ENCODE measurements at regions not wholly inside any gene's neighbourhood (a gene's known extent, or its start where the extent isn't known, plus 50 kb on each side); places are given as distances from the start of the nearest gene placed in this dataset.

GRCh38 chr19:29093553-29093908, 119.4 kb downstream of the UQCRFS1 start:
- DNase-seq = no peak

DNA sequence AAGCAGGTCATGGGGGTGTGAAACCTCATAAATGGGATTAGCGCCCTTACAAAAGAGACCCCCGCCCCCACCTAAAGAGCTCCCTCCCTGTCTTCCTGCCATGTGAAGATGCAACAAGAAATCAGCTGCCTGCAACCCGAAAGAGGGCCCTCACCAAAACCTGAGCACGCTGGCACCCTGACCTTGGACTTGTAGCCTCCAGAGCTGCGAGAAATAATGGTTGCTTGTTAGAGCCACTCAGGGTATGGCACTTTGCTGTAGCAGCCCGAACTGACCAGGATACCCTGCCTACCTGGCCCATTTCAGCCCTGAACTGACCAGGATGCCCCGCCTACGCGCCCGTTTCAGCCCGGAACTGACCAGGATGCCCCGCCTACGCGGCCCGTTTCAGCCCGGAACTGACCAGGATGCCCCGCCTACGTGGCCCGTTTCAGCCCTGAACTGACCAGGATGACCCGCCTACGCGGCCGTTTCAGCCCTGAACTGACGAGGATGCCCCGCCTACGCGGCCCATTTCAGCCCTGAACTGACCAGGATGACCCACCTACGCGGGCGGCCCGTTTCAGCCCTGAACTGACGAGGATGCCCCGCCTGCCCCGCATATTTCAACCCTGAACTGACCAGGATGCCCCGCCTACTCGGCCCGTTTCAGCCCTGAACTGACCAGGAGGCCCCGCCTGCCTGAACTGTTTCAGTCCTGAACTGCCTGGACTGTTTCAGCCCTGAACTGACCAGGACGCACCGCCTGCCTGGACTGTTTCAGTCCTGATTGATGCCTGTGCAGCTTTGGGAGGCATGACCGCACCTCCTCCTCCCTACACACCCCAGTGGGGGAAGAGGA, 120.0 kb downstream of the UQCRFS1 start:
- DNase-seq = no peak

GRCh38 chr19:29090783-29091526, 122.0 kb downstream of the UQCRFS1 start:
- DNase-seq = no peak

GRCh38 chr19:29089315-29089870, 123.6 kb downstream of the UQCRFS1 start:
- DNase-seq = no peak

DNA sequence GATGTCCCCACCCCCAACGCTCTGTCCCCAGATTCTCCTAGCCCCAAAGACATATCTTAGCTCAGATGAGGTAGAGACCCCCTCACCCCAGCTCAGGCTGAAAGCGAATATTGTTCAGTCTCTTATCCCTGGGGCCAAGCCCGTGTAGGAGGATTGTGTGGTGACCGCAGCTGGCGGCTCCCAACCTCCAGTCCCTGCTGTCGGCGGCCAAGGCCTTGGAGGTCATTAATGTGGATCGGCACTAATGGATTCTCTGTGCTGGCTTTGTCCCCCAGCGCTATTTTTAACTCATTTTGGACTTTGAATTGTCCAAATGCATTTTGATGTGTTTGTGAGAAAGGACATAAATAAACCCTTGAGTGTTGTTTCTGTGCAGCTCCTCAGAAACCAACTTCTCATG, 124.2 kb downstream of the UQCRFS1 start:
- no peak for DNase-seq

- no peak for DNase-seq
Measured at GRCh38 chr19:29086646-29087045, 126.3 kb downstream of the UQCRFS1 start.

DNA sequence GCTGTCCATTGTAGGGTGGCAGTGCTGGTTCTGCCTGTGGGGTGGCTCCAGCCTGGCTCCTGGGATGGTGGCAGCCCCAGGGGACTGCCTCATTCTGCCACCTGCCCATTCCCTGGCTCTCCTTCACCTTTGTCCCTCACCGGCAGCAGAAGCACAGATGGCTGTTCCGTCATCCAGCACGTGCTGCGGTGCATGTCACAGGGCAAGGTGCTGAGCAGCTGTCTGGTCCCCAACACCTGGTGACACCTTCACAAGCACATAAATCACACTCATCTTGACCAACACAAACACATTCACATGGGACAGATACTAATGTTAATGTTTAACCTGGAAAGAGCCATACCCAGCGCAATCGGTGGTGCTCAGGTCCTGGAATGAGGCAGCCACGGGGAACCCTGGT, 126.8 kb downstream of the UQCRFS1 start:
- DNase-seq = no peak

GRCh38 chr19:29085630-29086029, 127.3 kb downstream of the UQCRFS1 start:
- no peak for DNase-seq

- no peak for DNase-seq
Measured at GRCh38 chr19:29085206-29085605, 127.7 kb downstream of the UQCRFS1 start.

DNA sequence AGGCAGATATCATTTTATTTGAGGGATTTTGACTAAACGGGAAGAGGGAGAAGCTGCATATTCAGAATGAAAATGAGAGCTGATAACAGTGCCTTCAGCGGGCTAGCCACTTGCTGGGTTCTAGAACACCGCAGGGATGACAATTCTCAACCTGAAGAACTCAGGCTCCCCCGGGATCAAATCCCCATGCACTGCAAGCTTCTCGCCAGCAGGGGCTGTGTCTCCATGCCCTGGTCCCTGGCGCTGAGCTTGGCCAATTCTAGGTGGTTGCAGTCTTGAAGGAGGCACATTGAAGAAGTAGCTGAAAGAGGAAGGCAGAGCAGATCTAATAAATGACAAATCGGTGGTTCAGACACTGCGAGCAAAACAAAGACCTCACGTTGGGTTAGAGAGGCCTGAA, 128.7 kb downstream of the UQCRFS1 start:
- DNase-seq = no peak

GRCh38 chr19:29083863-29084262, 129.1 kb downstream of the UQCRFS1 start:
- no peak for DNase-seq

DNA sequence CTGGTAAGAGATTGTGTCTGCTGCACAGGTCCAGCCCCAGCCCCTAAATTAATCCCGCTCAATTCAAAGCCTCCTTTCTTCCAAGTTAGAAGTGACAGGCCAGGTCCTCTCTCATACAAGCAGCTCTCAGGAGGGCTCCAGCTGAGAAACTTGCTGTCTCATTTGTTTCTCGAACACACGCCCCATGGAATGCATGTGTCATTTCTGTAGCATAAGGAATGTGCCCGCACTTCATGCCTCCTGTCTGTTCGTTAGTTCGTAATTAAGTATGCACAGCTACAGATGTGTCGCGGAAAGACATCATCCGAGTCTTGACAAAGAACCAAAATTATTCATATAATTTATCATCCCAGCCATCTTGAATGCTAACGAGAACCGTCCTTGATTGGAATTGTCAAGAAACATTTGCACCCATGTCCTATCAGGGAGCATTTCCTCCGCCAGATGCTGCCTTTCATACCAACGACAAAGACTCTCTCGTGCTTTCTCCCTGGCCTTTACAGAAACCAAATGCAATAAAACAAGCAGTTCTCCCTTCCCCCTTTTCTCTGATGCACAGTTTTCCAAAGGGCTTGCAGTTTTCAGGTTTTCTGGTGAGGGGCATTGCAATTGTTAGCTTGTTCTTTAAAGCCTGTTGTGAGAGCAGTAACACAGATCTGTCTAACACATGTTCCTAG, 133.5 kb downstream of the UQCRFS1 start:
- DNase-seq = no peak

- no peak for DNase-seq
Measured at GRCh38 chr19:29076963-29077362, 136.0 kb downstream of the UQCRFS1 start.

DNA sequence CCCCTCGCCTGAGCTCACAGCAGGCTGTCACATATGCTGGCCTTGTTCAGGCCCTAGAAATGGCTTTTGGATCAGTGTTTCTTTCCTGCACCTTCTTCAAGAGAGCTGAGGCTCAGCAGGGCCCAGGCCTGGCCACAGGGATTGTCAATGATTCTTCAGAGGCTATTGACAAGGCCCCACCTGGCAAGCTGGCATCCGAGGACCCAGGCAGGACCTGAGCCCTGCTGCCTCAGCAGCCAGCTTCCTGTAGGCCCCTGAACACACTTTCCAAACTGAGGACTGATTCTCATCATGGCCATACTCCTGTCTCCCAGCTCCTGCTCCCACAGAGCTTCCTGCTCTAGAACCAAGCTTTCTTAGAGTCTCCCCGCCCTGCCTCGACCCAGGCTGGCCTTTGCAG, 136.8 kb downstream of the UQCRFS1 start:
- no peak for DNase-seq

- DNase-seq = no peak
Measured at GRCh38 chr19:29075149-29075548, 137.8 kb downstream of the UQCRFS1 start.

- DNase-seq = no peak
Measured at GRCh38 chr19:29074579-29074978, 138.4 kb downstream of the UQCRFS1 start.

DNA sequence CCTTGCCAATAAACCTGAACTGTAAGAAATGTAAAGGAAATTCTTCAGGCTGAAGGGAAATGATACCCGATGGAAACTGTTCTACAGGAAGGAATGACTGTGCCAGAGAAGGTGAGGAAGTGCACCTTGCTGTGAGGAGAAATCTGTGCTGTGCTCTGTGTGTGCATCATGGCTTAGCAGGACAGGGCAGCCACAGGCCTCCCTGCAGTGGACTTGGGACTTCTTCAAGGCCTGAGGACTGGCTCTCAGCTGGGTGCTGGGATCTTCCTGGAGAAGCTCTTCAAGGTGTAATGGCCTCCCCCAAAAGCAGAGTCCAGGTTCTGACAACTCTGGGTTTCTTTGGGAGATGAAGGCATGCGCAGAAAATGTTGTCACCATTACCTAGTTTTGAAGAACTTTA, 145.1 kb downstream of the UQCRFS1 start:
- DNase-seq = no peak

GRCh38 chr19:29062475-29063435, 150.2 kb downstream of the UQCRFS1 start:
- DNase-seq = no peak

GRCh38 chr19:29060813-29061364, 152.1 kb downstream of the UQCRFS1 start:
- no peak for DNase-seq

- no peak for DNase-seq
Measured at GRCh38 chr19:29056535-29056934, 156.4 kb downstream of the UQCRFS1 start.

GRCh38 chr19:29054886-29055675, 157.9 kb downstream of the UQCRFS1 start:
- no peak for DNase-seq

All from stimulated activated naive CD4-positive, alpha-beta T cell treated with Interleukin-2 at 50 U/mL for 16 hours (primary cell).